GM12873 (cell line): ENCODE measurements at regions not wholly inside any gene's neighbourhood (a gene's known extent, or its start where the extent isn't known, plus 50 kb on each side); places are given as distances from the start of the nearest gene placed in this dataset.

Source experiments
- CTCF ChIP-seq: IDR thresholded peaks from 2 replicates; pipeline ENCODE4 v1.5.1; 2012; ENCODE audit warnings: low read depth, mild to moderate bottlenecking, moderate library complexity, low read length, control low read depth; ENCODE audit not compliant: insufficient read depth; ENCODE audit errors: missing control alignments

- no peak for TF ChIP-seq CTCF
These were observed 190.6 kb downstream of the ACKR3 start for GRCh38 chr2:236760246-236760645.

- no peak for TF ChIP-seq CTCF
These were observed 191.7 kb downstream of the ACKR3 start for GRCh38 chr2:236761358-236761757.

GRCh38 chr2:236762628-236763027 lies 193.0 kb downstream of the ACKR3 start:
- TF ChIP-seq CTCF = no peak

GRCh38 chr2:236763857-236764256 lies 194.2 kb downstream of the ACKR3 start:
- TF ChIP-seq CTCF = no peak

- TF ChIP-seq CTCF = no peak
These were observed 195.1 kb downstream of the ACKR3 start for GRCh38 chr2:236764716-236765115.

GRCh38 chr2:236765478-236765877 lies 195.9 kb downstream of the ACKR3 start:
- no peak for TF ChIP-seq CTCF

- no peak for TF ChIP-seq CTCF
These were observed 197.2 kb downstream of the ACKR3 start for GRCh38 chr2:236766850-236767249.
